ENCODE measurements at regions not wholly inside any gene's neighbourhood (a gene's known extent, or its start where the extent isn't known, plus 50 kb on each side); places are given as distances from the start of the nearest gene placed in this dataset.

GRCh38 chr10:88213065-88213605, 349.7 kb downstream of the PTEN start:
- no peak for TF ChIP-seq CTCF (IDR thresholded peaks at IDR 0.05)

DNA sequence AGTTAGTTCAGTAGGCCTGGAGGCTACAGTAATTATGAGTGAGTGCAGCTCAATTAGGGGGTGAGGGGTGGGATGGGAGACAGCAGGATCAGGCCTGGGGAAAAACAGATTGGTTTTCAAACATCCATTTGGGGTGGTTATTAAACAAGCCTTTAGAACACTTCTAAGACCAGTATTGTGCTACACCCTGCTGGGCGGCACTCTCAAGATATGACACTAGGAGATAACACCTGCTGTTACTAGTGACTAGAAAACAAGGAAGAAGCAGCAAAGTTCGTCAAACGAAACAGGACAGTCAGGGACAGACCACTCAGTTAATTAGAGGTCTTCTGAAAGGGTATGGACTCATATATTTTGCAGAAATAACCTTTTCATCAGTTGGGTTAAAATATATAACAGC, 353.6 kb downstream of the PTEN start:
- no peak for TF ChIP-seq CTCF (IDR thresholded peaks at IDR 0.05)

- TF ChIP-seq CTCF (IDR thresholded peaks at IDR 0.05): no peak
Observed at GRCh38 chr10:88218362-88218761, 354.9 kb downstream of the PTEN start.

DNA sequence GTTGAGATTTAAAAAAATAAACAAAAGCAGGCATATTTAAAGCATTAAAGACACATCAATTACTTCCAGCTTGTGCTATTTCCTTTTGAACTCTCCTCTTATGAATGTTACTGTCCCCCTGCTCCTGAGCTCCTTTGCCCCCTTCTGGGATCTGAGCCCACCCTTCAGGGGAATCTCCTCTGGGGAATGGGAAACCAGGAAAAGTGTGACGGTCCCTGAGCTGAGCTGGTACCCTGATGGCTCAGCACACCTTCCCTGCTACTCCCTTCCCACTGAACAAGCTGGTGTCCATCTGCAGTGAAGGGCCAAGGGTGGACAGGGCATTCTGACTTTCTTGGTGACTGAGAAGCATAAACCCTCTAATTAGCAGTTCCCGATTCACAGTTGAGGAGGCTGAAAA, 356.3 kb downstream of the PTEN start:
- no peak for TF ChIP-seq CTCF (IDR thresholded peaks at IDR 0.05)

DNA sequence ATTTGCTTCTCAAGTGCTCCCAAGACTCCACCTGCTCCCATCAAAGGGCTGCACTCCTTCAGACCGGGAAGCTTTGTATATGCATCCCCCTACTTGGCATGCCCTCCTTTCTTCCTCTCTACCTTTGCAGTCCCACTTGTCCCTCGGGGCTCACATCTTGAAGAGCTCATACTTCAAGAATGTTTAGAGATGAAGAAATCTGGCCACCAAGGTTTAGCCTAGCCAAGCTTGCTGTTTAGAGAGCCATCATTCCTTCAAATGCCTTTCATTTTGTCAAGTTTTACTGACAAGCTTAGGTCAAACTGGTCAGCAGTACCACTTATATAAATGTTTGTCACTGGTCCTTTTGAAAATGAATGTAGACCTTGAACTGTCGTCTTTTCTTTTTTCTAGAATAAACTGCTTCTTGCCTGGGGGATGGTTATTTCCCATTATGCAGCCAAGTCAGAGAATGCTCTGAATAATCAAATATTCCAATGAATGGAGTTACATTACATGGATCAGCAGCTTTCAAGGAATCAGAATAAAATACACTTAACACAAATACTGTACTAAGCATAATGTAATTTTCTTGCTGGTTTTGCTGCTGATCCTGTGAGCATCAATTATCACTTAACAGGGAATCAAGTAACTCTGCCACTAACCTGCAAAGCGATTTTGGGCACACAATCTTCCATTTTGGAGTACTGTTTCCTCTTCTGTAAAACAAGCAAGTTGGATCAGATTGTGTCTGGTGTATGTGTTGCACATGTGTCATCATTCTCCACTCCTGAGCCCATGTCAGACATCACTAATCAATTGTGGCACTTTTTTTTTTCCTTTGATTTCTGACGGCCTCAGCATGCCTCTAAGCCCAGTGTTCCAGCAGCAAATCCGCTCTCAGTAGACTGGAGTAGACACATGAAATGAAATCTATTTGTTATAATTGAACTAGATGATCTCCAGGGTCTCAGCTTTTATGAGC, 357.9 kb downstream of the PTEN start:
- no peak for TF ChIP-seq CTCF (IDR thresholded peaks at IDR 0.05)

DNA sequence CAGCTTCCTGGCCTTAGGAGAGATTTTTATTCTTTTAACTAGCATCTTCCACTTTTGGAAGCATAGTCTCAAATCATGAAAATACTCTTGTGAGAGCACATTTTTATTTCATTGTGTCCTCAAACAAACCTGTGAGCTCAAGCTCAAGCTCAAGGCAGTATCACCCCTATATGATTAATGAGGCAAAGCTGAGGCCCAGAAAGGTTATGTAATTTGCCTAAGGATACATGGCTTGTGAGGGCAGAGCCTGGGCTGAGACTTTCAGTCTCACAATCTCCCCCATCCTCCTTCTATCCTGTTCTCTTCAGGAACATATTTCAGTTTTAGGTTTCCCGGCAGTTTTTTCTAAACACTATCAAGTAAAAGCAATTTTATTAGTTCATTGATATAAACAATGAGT, 359.5 kb downstream of the PTEN start:
- TF ChIP-seq CTCF (IDR thresholded peaks at IDR 0.05): no peak
